ENCODE measurements at regions not wholly inside any gene's neighbourhood (a gene's known extent, or its start where the extent isn't known, plus 50 kb on each side); places are given as distances from the start of the nearest gene placed in this dataset.

DNA sequence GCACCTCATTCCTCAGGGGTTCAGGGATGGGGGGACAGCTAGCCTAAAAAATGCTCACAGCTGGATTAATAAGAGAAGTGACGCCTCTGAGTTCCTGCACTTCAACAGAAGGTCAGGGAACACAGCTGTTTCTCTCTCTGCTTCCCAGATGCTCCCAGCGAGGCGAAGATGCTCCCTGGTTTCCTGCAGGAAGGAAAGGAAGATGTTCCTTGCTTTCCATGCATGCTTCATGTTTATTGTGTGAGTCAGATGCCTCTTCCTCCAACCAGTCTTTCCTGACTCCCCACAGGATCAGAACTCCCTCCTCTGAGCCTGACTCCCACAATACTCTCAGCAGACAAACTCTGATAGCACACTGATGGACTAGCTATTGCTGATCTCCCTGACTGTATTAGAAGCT, 71.9 kb downstream of the MFAP3 start:
- TF ChIP-seq, protein P1, sequence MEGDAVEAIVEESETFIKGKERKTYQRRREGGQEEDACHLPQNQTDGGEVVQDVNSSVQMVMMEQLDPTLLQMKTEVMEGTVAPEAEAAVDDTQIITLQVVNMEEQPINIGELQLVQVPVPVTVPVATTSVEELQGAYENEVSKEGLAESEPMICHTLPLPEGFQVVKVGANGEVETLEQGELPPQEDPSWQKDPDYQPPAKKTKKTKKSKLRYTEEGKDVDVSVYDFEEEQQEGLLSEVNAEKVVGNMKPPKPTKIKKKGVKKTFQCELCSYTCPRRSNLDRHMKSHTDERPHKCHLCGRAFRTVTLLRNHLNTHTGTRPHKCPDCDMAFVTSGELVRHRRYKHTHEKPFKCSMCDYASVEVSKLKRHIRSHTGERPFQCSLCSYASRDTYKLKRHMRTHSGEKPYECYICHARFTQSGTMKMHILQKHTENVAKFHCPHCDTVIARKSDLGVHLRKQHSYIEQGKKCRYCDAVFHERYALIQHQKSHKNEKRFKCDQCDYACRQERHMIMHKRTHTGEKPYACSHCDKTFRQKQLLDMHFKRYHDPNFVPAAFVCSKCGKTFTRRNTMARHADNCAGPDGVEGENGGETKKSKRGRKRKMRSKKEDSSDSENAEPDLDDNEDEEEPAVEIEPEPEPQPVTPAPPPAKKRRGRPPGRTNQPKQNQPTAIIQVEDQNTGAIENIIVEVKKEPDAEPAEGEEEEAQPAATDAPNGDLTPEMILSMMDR (IDR thresholded peaks at IDR 0.05) = no peak
- no peak for TF ChIP-seq EZH2 (IDR thresholded peaks at IDR 0.05; ENCODE audit: borderline replicate concordance, insufficient read depth, low read depth, low read length, poor library complexity, severe bottlenecking)

Data from B cell (primary cell).